Medulla oblongata (tissue), 1 donor: ENCODE measurements at regions not wholly inside any gene's neighbourhood (a gene's known extent, or its start where the extent isn't known, plus 50 kb on each side); places are given as distances from the start of the nearest gene placed in this dataset.
"Not testable (repeated sequence)": the region's sequence is repeated elsewhere in the genome, so short reads cannot be mapped to it uniquely, and the experiment has no call there.

Experiments
- DNase-seq: peaks from one replicate; pipeline ENCODE4 v3.0.0-alpha.2; 2015; ENCODE audit errors: extremely low spot score

DNA sequence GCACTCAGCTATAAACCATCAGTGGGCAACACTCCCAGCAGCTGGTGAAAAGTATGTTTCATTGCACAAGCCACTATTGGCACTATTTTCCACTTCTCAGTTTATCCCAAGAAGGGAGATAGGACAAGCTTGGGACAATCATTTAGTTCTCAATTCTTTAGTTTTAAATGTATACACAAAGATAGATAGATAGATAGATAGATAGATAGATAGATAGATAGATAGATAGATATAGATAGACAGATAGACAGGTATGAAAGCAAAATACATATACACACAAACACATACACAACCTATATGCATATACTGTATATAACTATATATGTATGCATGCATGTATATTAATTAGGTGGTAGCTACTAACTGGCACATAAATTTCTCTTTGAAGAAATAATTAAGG lies 411.6 kb upstream of the KCND2 start:
- DNase-seq = no peak

DNA sequence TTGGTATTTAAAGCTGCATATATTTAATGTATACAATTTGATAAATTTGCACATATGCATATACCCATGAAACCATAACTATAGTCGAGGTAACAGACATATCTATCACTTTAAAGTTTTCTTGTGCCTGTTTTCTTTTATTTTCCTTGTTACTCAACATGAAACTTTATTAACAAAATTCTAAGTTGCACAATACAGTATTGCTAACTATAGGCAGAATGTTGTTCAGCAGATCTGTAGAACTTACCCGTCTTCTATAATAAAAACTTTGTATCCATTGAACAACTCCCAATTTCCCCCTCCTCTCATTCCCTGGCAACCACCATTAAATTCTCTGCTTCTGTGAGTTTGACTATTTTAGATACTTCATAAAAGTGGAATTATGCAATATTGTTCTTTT lies 404.6 kb upstream of the KCND2 start:
- no peak for DNase-seq

DNA sequence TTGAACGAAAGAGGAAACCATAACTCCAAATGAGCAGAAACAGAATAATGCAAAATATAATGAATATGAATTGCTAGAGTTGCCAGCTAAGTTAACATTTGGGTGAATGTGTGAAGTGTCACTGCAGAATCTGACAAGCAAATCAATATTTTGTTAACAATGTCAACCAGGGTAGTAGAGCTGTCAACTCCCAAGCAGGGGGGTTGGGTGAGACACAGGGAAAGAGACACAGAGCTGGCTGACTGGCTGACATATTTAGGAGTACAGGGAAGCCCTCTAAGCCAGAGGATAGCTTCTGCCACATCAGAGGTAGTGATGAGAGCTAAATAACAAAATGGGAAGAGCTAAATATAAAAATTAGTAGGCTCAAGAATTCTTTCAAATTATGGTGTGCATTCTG lies 393.1 kb upstream of the KCND2 start:
- no peak for DNase-seq

DNA sequence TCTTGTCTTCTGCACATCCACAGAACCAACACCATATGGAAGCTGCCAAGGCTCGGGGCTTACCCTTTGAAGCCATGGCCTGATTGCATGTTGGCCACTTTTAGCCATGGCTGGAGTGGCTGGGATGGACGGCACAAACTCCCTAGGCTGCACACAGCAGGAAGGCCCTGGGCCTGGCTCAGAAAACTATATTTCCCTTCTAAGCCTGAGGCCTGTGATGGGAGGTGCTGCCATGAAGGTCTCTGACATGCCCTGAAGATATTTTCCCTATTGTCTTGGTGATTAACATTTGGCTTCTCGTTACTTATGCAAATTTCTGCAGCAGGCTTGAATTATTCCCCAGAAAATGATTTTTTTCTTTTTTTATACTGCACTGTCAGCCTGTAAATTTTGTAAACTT lies 387.0 kb upstream of the KCND2 start:
- DNase-seq = no peak

DNA sequence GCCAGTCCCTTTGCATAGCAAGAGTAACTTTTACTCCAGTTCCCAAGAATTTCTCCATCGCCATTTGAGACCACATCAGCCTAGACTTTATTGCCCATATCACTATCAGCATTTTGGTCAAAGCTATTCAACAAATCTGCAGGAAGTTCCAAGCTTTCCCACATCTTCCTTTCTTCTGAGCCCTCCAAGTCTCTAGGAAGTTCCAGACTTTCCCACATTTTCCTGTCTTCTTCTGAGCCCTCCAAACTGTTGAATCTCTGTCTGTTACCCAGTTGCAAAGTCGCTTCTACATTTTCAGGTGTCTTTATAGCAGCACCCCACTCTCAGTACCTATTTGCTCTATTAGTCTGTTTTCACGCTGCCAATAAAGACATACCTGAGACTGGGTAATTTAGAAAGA lies 386.4 kb upstream of the KCND2 start:
- DNase-seq = not testable (repeated sequence)

DNA sequence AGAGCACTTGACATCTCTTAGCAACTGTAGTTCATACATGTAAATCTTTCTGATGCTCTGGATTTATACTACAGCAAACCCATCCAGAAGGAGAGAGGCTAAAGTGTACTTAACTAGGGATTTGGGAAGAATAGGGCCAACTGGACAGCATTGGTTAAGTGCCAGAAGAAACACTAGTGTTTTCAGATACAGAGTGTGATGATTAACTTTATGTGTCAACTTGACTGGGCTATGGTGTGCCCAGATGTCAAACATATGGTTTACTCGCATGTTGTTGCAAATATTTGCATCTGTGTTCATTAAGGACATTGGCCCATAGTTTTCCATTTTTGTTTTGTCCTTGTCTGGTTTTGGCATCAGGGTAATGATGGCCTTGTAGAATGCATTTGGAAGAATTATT lies 384.7 kb upstream of the KCND2 start:
- no peak for DNase-seq

DNA sequence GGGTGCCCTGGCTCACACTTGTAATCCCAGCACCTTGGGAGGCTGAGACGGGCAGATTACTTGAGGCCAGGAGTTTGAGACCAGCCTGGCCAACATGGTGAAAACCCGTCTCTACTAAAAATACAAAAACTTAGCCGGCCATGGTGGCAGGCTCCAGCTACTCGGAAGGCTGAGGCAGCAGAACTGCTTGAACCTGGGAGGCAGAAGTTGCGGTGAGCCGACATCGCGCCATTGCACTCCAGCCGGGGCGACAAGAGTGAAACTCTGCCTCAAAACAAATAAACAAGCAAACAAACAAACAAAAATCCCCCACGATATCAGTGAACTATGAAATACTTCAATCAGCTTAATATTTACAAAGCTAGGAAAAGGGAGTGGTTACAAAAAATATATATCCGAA lies 382.3 kb upstream of the KCND2 start:
- no peak for DNase-seq

DNA sequence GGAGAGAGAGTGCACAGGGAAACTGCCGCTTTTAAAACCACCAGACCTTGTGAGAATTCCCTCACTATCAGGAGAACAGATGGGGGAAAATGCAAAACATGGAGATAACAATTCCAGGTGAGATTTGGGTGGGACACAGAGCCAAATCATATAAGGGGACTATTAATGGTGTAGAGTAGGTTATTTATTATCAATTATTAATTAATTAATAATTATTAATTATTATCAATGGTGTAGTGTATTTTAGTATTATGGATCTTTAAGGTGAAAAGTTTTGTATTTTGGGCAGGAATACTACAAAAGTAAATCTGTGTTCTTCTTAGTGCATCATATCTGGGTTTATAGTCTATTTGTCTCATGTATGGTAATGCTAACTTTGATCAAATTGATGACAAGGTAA lies 377.7 kb upstream of the KCND2 start:
- no peak for DNase-seq

DNA sequence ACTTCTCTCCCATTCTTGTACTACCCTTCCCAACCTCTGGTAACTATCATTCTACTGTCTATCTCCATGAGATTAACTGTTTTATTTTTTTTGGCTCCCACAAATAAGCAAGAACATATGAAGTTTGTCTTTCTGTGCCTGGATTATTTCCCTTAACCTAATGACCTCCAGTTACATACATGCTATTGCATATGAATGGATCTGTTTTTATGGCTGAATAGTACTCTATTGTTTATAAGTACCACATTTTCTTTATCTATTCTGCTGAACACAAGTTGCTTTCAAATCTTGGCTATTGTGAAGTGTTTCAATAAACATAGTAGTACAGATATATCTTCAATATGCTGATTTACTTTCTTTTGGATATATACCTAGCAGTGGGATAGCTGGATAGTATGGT lies 376.6 kb upstream of the KCND2 start:
- DNase-seq = no peak

DNA sequence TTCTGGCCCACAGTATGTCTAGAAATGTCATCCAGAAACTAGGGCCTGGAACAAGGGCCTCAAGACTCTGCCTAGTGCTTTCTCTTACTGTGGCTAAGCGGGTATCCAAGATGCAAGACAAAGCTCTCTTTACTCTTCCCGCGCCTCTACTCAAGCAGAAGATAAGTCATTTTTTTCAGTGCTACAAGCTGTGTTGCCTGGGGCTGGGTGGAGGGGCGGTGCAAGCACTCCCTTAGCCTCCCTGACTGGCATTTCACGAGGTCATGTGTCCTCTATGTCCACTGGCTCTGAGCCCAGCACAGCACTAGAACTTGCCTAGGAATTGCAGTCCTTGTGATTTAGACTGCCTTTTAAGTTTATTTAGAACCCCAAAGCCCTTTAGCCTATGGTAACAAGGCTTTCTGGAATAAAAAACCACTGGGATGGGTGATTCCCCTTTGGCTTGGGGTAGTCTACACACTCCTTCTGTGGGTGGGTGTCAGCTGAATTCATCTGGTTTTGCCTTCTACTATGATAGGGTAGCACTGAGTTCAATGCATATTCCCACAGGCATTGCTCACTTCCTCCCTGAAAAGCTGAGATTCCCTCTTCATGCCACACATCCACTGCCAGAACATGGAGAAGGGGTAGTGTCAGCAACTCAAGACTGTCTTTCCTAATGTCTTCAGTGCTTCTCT lies 371.8 kb upstream of the KCND2 start:
- DNase-seq = peak; percentile 74

DNA sequence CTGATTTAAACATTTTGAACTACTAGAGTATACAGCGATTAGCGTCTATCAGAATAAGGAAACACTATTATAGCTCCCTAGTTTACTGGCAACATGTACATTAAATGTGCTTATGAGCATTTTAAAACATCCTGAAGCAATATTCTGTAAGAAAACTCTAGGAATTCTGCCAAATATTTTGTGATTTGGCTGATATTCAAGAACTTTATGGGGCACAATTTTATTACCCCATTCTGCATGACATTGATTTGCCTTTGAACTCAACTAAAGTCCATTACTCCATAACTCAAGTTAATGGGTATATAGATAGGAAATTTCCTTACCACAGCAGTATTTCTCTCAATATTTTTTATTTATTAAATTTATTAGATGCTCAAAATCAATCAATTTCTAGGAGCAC lies 369.9 kb upstream of the KCND2 start:
- no peak for DNase-seq

DNA sequence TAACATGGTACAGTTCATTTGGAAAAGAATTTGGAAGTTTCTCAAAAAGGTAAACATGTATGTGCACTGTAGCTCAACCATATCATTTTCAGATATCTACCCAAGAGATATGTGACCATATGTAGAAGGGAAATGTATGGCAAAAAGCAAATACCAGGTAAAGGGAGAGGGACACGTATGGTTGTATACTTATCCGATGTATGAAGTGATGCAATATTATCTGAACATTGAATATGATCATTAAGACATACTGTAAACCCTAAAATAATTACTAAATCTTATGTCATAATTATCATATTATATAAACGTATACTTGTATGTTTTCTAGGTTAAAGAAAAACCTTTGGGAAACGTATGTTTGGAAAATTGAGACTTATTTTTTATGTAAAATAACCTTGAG lies 367.5 kb upstream of the KCND2 start:
- DNase-seq = no peak

DNA sequence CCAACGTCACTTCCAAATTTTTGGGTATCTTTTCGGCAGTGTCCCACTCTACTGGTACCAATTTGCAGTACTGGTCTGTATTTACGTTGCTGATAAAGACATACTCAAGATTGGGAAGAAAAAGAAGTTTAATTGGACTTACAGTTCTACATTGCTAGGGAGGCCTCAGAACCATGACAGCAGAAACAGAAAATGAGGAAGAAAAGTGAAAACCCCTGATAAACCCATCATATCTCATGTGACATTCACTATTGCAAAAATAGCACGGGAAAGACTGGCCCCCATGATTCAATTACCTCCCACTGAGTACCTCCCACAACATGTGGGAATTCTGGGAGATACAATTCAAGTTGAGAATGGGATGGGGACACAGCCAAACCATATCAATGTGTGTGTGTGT lies 364.0 kb upstream of the KCND2 start:
- no peak for DNase-seq

DNA sequence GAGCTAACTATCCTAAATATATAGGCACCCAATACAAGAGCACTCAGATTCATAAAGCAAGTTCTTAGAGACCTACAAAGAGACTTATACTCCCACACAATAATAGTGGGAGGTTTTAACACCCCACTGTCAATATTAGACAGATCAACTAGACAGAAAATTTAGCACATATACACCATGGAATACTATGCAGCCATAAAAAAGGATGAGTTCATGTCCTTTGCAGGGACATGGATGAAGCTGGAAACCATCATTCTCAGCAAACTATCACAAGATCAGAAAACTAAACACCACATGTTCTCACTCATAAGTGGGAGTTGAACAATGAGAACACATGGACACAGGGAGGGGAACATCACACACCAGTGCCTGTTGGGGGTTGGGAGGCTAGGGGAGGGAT lies 358.9 kb upstream of the KCND2 start:
- not testable (repeated sequence) for DNase-seq

DNA sequence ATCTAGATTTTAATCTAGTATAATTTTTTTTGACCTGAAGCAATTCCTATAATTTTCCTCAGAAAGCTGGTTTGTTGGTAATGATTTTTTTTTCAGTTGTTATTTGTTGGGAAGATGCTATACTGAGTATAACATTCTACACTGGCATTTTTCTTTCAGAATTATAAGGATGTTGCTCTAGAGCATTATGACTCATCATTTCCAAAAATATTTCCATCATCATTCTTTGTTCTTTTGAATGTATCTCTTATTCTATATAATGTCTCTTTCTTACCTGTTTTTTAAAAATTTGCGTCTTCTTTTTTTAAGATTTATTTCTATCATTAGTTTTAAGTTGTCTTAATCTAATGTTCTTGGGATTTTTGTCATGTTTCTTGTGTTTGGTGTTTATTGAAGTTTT lies 356.5 kb upstream of the KCND2 start:
- DNase-seq = no peak

DNA sequence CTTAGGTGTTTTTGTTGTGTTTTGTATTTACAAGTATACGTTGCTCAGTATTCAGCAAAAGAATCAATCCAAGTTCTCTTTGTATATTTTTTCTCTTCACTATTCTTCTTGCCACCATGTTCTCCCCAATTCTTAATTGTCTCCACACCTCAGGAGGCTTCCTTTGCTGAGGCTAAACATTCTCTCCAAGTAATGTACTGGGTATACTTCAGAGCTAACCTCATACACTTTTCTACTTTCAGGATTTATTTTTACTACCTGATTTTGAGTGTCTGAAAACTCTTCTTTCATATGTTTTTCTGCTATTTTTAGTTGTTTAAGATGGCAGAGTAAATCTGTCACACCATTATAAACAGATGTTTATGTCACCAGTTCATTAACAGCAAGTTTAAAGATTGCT lies 354.8 kb upstream of the KCND2 start:
- DNase-seq = no peak

DNA sequence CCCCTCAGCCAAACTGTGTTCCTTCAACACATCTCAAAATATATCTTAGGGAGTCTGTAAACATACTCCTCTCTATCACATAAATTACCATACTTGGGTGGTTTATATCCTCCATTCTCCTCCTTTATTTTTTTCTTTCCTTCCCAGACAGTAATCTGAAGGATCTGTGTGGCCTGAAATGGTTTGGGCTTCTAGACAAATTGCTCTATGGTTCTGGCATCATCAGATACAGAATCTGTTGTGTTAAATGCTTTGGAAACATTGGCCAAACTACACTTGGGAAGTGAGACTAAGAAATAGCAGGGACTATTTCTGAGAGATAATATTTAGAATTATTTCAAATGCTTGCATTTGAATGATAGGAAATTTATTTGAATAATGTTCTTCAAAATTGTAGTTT lies 353.0 kb upstream of the KCND2 start:
- DNase-seq = no peak

DNA sequence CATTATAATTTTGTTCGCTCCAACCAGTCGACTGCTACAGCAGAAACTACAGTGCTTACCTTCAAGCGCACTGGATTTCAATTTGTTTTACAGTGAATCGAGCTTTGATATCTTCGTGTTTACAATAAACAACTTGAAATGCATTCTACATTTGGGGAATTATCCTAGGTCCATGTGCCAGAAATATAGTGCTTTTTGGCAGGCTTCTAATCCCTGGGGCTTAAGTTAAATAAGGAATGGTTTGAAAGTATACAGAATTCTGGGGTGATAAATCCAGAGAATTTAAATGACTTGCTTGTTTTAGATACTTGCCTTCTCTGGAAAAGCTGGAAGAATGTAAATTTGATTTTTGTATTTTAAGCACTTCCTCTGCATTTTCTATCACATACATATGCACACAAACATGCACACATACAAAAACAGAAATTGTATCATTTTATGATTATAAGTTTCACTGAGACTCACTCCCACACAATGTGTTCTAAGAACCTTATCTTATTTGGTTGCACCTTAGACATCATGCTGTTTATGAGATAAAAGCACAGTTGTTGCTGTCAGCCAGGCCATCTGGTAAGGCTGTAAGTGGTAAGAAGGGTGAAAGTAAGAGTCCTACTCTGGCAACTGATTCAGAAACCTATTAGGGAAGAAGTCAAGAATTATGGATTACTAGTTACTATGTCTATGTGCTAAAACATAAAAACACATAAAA lies 347.2 kb upstream of the KCND2 start:
- no peak for DNase-seq

DNA sequence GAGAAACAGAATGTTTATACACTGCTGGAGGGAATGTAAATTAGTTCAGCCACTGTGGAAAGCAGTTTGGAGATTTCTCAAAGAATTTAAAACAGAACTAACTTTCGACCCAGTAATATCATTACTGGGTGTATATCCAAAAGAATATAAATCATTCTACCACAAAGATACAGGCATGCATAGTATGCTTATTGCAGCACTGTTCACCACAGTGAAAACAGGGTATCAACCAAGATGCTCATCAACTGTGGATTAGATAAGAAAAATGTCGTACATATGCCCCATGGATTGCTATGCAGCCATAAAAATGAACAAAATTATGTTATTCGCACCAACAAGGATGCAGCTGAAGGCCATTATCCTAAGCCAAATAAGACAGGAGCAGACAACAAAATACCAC lies 343.1 kb upstream of the KCND2 start:
- DNase-seq = no peak

DNA sequence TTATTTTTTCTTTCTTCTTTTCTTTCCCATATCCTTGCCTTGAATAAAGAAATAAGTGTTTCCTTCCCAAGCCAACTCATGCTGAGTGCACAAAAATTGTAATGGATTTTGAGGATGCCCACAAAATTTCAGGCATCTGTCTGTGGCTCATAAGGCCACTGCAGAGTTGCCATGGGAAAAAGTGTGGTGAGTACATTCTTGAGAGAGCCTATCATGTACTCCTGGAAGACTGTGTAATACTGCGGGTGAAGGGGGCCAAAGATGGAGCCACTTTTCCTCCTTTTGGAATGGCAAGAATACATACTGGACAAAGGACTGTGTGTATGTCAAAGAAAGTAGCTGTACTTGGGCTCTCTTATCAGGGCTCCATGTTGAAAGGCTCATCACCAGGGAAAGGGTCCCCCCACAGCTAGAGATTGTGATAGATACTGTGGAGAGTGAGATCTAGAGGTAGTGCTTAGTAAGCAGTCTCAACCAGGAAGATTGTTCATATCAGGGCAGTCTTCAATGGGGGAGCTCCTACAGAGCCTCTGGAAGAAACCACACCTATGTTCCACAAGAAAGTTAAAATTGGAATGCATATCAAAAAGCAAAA lies 341.6 kb upstream of the KCND2 start:
- no peak for DNase-seq

DNA sequence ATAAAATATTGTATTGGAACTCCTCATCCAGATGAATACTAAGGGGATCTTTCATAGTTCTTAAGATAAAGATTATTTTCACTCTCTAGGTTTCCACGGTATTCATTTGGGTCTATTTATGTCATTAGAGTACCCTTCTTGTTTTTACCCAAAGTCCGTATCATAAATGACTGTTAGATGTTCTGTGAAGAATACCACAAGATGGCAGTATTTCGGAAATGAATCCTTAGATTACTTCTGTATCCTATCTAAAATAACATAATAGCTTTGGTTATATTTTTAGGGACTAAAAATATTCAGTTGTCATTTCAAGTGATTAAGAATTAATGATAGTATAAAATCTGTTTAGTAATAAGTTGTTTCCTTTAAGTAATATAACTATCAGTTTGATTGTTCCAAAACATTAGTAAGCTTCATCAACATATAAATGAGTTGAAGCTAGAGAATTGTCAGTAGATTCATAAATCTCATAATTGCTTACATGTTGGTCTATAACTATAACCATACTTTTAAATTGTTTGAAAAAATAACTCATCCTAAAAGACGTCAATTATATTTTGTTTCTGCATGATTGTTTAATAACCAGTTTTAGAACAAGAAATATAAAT lies 337.5 kb upstream of the KCND2 start:
- peak; percentile 61 for DNase-seq

DNA sequence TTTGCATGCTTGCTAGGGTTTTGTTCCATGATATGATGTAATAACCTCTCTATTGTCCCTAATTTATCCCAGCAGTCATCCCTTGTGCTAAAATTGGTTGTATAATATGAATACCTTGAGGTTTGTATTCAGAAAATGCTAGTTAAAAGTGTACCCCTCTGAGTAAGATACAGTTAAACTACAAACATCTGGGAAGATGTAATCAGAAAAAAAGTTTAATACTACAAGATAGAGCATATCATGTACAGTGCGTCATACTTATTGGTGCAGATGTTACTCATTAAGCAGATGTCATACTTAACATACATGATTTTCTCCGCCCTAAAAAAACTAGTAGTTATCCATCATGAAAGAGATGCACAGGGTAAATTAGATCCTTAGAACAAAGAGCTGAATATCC lies 336.1 kb upstream of the KCND2 start:
- DNase-seq = no peak

DNA sequence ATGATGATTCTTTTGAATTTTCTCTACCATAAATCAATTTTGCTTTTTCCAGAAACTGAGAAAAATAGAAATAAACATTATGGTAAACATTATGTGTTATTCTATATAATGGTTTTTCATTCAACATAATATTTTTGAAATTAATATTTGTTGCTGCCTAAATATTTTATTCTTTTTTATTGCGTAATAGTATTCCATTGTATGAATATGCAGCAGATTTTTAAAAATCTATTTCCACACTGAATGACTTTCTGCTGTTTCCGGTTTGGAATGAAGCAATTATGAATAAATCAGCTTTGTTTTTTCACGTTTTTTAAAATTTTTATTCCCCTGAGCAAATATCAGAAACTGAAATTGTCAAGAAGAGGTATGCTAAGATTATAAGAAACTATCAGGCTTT lies 335.2 kb upstream of the KCND2 start:
- no peak for DNase-seq
